Ovary (tissue), 3 donors: ENCODE measurements at regions not wholly inside any gene's neighbourhood (a gene's known extent, or its start where the extent isn't known, plus 50 kb on each side); places are given as distances from the start of the nearest gene placed in this dataset.

Experiments
- CTCF ChIP-seq, 3 donors: fragments of 450-650 bp in 2 of 3; fragments of 200-600 bp in 1 of 3; IDR thresholded peaks; one replicate each; pipeline versions ENCODE4 v1.5.1 to v1.8.0; 2016 to 2022; ENCODE audit warnings: antibody characterized with exemption in 3 of 3, mild to moderate bottlenecking in 1 of 3
- EP300 ChIP-seq: sonication (generic); formaldehyde crosslinking; IDR thresholded peaks from one replicate; pipeline ENCODE4 v1.6.1; 2017; ENCODE audit warnings: antibody characterized with exemption
- POLR2A ChIP-seq: fragments of 450-650 bp; IDR thresholded peaks from one replicate; pipeline ENCODE4 v1.6.1; 2017; ENCODE audit warnings: antibody characterized with exemption, mild to moderate bottlenecking, moderate library complexity
- donor health status: DM: no; HTN: no; CAD: no.

GRCh38 chr13:78024996-78025395, 106.4 kb upstream of the EDNRB start:
- TF ChIP-seq POLR2A (no peak), CTCF (IDR thresholded peaks at IDR 0.05) (no peak), EP300 (no peak)
